CD1c-positive myeloid dendritic cell (primary cell): ENCODE measurements at regions not wholly inside any gene's neighbourhood (a gene's known extent, or its start where the extent isn't known, plus 50 kb on each side); places are given as distances from the start of the nearest gene placed in this dataset.
"Not testable (repeated sequence)": the region's sequence is repeated elsewhere in the genome, so short reads cannot be mapped to it uniquely, and the experiment has no call there.

Experiments
- DNase-seq: peaks from one replicate; pipeline ENCODE4 v3.0.0-alpha.2; 2016; ENCODE audit errors: extremely low spot score

DNA sequence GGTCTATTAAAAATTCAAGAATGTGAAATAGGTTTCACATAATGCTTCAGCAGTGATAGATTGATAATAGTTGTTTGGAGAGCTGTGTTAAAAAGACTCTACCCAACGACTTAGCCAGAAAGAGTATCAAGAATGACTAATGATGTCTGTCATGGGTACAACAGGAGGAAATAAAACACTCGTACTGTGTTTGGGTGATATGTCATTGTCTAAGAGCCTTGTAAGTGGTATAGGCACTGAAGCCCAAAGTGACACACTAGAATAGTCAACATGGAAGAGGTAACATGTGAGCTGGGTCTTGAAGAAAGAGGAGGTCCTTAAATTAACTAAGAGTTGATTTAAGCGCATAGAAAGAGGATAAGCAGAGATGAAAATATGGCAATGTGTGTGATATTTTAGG, 471.8 kb upstream of the MAN1A1 start:
- no peak for DNase-seq

DNA sequence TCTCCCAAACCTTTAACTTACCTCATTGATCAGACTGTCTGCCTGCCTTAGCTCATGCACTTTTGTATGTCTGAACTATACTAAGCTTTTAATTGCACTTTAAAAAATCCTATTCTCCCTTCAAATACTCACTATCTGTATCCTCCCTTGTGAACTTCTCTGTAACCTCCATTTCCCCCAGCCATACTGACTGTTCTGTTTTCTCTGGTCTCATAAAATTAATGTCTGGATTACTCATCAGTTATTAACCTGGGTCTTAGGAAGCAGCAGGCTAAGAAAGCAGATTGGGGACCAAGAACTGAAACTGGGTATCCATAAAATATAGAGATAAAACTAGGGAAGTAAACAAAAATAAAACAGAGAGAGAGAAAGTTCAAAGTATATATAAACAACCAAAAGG, 469.3 kb upstream of the MAN1A1 start:
- no peak for DNase-seq

DNA sequence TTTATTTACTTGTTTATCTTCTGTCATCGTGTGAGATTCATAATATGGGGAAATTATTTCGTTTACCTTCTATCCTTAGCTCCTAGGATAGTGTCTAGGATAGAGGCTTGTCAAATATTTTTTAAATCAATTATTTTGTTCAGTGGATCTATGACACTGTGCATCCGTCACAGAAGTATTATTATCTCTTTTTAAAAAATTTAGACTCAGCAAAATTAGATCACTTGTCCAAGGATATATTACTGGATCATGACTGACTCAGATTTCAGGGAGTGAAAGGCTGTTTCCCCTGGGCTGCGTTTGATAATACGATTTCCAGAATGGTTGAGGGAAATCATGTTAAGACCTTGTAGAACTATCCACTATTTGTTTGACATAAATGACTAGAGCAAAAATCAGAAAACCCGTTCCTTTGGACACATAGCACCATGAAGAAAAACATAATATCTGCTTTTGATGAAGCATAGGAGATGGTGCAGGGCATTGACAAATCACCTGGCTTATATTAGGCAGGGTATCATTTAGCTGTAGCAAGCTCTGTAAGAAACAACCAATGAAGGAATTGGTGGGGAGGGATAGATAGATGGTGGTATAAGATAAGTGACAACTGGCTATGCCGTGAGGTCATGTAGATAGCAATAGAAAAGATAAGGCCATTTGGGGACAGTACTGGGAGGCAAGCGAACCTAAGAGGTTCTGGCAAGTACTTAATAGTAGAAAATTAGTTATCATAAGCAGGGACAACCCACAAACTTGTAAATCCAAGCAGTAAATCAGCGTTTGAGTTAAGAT, 465.2 kb upstream of the MAN1A1 start:
- no peak for DNase-seq

DNA sequence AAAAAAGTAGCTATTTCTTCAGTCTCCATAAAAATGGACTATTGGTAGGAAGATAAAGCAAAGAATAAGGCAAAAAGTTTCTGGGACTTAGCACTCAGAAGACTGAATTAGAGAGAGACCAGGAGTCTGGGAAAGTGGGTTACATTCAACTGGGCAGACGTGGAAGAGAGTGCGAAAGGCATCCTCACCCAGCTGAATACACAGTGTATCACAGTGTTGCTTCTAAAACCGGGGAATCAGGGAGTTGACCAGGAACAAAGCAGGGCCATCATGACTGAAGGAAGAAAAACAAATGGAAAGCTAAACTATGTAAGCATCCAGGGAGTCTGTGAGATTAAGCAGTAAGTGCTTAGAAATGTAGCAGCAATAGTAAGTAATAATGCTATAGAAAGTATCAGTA, 452.9 kb upstream of the MAN1A1 start:
- DNase-seq = no peak

DNA sequence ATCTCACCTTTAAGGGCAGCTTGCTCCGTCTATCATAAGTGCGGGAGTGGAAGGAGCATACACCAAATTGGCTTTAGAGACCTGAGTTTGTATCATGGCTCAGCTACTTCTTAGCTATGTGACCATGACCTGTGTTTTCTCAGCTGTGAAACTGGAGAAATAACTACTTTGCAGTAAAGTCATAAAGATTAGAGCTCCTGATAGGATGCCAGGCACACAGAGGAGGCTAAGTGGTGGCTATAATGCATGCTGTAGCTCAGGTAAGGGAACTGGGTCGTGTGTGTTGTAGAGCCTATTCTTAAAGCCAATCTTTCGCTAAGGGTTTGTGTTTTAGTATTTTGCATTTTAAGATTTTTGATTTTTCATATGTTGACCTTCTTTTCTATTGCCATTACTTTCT, 451.5 kb upstream of the MAN1A1 start:
- DNase-seq = no peak

DNA sequence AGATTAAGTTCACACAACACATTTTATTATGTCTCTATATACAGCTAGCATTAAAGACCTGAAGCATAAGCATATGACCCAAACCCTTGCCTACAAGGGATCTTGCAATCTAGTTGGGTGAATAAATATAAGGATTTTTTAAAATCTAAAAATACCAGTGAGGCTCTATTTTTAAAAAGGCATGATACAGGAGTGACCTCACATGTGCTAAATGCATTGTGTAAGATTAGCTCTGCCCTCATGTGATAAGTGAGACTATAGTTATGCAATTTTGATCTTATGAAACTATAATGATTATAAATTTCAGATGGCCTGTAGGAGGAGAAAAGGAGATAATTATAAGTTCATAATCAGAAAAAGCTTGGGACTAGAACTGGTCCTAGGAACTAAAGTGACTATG, 451.0 kb upstream of the MAN1A1 start:
- no peak for DNase-seq

DNA sequence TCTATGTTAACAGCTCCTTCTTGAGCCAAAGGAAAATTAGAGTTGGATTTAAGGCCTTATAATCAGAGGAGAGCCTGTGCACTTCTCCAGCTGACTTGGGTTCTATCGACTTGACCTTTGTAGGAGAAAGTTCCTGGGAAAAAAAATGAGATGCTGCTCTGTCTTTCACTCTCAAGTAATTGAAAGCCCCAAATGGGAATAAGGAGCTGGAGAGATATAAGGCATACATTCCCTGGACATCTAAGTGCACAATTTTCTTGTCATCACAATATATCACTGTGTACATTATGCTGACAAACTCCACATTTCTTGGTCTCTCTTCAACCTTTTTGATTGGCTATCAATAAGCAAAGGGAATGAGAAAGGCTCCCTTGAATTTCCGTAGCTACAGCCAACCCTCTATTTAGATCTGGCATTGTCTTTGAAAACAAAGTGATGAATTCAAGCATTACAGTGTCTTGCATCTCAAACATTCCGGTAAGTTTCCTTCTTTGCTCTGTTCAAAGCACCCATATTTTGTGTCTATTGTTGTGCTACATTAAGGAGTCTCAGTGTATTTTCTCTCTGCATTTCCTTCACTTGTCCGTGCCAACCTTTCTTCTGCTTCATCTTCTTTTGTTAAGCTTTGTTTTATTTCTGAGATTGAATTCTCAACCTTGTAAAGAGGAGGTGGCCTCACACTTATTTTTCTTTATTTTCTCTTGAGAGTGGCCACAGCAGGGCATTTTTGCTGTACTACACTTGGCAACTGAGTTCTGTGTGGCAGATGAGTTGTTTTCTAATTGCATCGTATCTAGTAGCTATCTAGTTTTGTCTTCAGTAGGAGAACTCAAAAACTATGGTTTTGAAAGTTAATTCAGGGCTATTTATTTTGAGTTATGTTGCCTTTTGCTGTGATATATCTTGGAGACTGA, 450.3 kb upstream of the MAN1A1 start:
- DNase-seq = no peak

DNA sequence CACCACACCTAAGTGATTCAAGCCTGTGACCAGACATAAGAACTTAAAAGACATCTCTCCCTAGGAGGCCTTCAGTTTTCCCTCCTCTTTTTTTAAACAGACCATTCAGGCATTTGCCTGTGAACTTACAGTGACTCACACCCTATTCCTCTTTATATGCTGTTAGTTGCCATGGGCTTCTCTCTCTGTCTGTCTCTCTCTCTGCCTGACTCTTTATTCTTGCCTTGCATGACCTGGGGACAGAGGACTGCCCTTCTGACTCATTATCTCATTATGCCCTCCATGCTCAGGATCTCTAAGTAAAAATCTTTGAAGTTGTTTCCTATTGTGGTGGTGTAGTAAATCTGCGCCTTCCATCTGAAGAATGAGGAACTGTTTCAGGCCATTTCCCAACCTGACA, 442.2 kb upstream of the MAN1A1 start:
- DNase-seq = no peak

DNA sequence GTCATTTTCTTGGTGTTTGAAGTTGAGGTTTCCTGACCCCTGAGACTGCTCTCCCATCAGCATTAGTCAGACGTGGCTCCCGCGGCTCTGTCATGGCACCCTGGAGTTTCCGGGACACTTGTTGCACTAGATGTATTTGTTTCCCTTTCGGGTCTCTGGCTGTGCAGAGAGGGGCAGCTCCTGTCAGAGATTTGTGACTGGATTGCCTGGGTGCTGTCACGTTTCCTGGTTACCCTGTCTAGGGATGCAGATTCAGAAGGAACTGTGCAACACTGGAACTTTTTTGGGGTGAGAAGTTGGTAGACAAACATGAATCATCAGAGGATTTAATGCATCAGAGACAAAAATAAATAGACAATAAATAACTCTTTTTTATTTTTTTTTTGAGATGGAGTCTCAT, 431.8 kb upstream of the MAN1A1 start:
- no peak for DNase-seq

DNA sequence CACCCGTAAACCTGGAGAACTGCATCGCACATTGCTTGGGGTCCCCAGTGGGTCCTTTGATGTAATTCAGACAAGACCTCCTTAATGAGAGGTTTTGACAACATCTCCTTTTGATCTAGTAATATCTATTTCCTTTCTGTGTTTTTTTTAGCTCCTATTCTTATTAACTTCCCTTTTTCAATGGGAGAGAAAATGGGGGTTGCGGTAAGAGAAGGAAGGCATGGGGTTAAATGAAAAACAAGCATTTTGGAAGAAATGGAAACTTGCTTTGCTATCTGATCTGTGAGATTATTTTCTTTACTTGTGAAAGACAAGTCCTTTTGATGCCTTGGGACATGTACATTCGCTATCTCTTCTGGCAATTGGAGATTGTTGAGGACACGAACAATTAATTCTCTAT, 418.6 kb upstream of the MAN1A1 start:
- no peak for DNase-seq

DNA sequence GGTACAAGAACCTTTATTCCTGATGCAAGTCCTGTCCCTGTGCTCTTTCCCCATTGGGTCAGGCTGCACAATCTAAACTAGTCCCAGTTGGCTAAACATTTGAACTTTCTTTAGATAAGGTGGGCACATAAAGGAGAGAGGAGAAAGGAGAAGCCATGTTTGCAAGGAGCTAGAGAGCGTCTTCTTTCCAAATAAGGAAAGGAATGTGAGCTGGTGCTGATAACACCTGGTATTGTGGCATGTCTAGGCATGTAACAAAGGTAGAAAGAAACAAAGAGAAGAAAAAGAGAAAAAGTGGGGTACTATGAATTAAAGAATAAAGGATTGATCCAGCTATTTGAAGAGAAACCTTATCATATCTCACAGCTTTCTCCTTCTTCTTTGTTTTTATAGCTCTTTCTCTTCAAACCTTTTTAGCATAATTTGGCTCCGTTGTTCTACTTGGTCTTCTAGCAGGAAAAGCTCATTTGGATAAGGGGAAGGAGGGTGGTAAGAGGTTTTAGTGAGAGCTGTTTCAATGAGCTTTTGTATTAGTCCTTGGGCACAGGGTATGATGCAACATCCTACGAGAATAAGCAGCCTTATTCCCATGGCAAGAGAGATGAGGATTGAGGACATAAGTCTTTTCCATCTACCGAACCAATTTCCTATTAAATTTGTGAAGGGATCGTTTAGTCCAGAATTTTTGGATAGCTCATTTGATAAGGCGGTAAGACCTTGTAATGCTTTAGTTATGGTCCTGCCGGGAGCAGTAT, 415.5 kb upstream of the MAN1A1 start:
- DNase-seq = no peak

DNA sequence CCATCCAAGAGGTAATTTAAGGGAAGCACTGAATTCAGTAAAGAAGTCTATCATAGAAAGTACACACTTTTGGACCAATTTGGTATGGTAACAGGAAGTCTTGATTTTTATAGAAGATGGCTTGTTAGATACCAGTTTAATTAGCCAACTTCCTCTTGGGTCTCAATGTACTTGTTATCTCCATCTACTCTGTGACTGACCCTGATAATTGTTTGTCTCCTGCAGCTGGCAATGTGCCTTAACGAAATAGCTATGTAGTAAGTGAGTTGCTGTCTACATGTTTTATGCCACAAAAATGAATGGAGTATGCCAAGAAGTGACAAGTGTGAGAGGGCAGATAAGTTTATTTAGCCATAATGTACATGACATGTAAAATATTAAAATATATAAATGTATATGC, 410.5 kb upstream of the MAN1A1 start:
- no peak for DNase-seq

DNA sequence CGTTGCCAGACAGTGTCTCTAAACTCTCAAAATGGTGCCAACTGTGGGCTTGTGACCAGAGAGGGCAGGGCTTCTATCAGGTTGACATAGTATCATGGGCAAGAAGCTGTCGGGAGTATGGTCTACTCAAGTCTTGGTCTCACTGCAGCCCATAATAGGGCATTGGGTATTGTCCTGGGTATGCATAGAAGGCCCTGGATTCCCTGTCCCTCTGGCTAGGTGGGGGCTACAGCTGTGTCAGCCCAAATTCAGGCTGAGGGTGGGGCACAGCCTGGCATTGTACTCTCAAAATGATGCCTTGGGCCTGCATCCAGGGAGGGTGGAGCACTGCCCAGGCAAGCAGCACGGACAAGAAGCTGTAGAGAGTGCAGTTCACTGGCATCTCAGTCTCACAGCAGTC, 408.8 kb upstream of the MAN1A1 start:
- no peak for DNase-seq

DNA sequence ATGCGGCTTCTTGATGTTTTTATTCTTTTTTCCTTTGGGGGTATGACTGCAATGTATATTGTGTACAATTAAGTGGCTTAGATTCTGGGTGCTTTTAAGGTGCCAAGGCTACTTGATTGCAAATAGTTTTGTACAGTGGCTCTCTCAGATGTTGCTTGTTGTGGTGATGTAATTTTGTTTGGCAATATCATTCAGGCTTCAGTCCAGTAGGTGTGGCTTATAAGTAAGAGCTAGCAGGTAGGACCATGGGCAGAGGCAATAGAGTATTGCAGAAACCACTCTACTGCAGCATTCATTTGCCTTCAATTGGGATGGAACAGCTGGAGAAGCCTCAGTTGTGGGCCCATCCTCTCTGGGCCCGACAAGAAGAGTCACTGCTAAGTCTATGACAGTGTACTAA, 407.9 kb upstream of the MAN1A1 start:
- no peak for DNase-seq

DNA sequence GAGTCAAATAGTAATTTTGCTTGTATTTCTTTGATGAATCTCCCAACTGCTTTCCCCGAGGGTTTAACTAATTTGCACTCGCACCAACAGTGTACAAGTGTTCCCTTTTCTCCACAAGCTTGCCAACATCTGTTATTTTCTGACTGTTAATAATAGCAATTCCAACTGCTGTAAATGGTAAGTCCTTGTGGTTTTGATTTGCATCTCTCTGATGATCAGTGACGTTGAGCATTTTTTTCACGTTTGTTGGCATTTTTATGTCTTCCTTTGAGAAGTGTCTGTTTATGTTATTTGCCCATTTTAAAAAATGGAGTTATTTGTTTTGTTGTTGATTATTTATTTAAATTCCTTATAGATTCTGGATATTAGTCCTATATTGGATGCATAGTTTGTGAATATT, 399.8 kb upstream of the MAN1A1 start:
- DNase-seq = no peak

DNA sequence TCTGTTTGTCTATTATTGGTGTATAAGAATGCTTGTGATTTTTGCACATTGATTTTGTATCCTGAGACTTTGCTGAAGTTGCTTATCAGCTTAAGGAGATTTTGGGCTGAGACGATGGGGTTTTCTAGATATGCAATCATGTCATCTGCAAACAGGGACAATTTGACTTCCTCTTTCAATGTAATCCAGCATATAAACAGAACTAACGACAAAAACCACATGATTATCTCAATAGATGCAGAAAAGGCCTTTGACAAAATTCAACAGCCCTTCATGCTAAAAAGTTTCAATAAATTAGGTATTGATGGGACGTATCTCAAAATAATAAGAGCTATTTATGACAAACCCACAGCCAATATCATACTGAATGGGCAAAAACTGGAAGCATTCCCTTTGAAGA, 399.0 kb upstream of the MAN1A1 start:
- not testable (repeated sequence) for DNase-seq

DNA sequence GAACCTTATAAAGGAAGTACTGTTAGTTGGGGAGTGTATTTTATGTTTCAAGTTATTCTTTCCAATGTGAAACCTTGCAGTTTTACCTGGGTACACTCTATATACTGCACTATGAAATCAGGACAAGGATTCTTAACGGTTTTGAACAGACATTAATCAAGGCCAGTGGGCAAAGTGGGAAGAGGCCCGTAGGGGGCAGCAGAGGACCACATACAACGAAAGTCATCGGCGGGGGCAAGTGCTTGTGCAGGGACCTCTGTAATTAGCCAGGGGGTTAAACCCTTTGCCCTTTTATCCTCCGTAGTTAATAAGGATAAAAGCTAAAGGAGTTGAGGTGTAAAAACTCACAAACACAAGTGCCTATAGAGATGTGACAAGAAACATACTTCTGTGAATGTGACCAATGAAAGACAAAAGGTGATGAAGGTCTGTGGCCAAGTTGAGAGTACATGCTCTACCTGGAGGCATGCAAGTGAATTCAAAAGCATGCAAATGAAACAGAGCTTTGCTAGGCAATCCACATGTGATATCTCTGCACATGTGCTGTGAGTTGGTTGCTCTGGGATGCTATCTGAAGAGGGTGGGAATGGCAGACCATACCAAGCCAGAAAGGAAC, 392.7 kb upstream of the MAN1A1 start:
- peak; percentile 61 for DNase-seq

DNA sequence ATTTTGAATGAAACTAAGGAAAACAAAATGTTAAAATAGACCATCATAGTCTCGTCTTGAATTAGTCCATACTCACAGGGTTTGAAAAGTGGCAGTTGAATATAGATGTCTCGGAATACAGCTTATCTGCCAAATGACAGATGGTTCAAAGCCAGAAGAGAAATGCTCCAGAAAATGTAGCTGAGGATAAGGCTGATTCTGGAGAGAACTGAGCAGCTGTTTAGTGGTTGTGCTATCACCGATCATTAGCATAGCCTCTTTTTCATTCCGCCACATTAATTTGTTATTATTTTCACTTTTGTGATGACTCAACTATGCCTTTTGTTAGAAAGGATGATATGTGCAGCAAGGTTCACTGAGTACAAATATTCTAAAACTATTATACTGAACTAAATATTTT, 390.2 kb upstream of the MAN1A1 start:
- no peak for DNase-seq

DNA sequence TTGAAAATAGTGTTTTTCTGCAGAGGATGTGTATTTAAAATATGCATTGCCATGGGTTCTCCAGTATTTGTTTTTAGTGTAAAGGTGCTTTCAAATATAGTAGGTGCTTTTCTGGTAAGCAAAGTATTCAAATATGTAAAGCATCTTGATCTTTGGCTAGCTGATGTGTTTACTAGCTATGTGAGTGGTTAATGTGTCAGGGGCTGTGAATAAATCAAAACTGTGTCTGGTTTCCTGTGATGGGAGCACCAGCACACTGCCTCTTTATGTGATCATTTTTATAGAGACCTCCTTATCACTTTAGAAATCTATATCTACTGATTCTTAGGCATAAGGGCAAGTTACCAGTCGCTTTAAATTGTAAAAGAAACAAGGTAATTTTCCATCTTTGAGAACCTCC, 388.9 kb upstream of the MAN1A1 start:
- no peak for DNase-seq

DNA sequence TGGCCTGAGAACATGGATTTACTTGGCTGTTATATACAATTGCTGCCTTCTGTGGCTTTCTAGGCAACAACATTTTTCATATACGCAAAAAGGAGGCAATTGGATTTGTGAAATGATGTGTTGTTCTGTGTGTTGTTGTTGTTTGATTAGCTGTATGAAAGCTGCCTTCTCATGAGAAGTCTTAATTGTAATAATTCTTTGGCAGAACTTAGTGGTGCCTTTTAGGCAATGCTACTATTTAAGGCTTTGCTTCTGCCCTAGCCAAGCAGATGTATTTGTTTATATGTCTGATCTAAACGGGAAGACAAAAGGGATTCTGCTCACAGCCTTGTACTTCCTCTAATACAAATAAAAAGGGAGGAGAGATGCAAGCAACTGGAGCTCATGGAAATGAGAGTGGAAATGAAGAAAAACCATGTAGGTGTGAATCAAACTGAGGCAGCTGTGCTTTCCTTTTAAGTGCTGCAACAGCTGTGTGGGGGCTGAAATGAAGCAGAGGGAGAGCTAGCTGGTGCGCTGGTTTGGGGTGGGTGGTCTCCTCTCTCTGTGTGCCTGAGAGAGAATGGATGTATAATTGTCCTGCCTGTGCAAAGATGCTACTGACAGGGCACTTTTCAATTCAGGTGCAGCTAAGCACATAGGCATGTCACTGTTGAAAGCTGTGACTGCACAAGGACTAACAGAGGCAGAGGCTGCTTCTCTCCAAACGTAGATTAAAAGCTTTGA, 386.9 kb upstream of the MAN1A1 start:
- no peak for DNase-seq

DNA sequence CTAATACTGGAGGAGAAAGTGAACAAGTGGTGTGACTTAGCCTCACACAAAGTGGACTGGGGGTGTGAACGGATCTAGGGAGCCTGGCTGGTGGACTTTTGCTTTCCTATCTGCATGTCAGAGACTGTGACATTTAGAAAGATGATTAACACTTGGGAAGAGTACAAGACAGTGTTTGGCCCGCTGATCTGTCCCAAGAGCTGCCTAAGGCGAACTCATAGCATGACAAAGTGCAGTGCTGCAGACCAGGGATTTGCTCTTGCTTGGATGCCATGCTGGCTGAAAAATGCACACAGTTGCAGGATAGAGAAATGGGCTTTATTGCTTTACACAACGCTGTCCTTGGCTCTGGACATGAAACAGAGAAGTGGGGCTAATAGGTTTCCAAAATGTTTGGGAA, 386.0 kb upstream of the MAN1A1 start:
- DNase-seq = no peak
